ENCODE measurements at regions not wholly inside any gene's neighbourhood (a gene's known extent, or its start where the extent isn't known, plus 50 kb on each side); places are given as distances from the start of the nearest gene placed in this dataset.

GRCh38 chr10:4483811-4484210 lies 342.2 kb upstream of the AKR1E2 start:
- H3K27me3 Mint-ChIP-seq (ENCODE audit: low read depth): no peaks in the 10 kb centered on the region
- TF ChIP-seq NFE2L1 (CRISPR knock-in tag; IDR thresholded peaks at IDR 0.05): no peak
- TF ChIP-seq TEAD1 (CRISPR knock-in tag; IDR thresholded peaks at IDR 0.05): no peak
- no peak for TF ChIP-seq IRF1 (CRISPR knock-in tag; IDR thresholded peaks at IDR 0.05)
- no peak for TF ChIP-seq ZNF671 (CRISPR knock-in tag; IDR thresholded peaks at IDR 0.05)
- ChIA-PET POLR2A (interaction anchor here (0.5 kb wide), 1 partner anchor 60 kb away, joined by 3 read pairs; no protein-coding TSS in a partner anchor), CTCF (no interaction called here)
- peaks cover 9% of the 10 kb centered on the region for H3K9me3 Mint-ChIP-seq
- no peak overlapping the region for H3K27ac Mint-ChIP-seq
- peaks cover 20% of the 10 kb centered on the region for H3K4me1 Mint-ChIP-seq
- no peak for ATAC-seq
- H3K4me3 Mint-ChIP-seq: no peak overlapping the region
- H3K36me3 Mint-ChIP-seq: no peaks in the 10 kb centered on the region
- no peak for DNase-seq (ENCODE audit: low spot score)

GRCh38 chr10:4482659-4483058 lies 343.3 kb upstream of the AKR1E2 start:
- H3K4me1 Mint-ChIP-seq: peaks cover 22% of the 10 kb centered on the region
- no peak for ATAC-seq
- CTCF ChIA-PET: interaction anchor here (0.6 kb wide), 1 partner anchor 30 kb away, joined by 4 read pairs; no protein-coding TSS in a partner anchor
- no peak for DNase-seq (ENCODE audit: low spot score)
- H3K27ac Mint-ChIP-seq: no peak overlapping the region
- no peaks in the 10 kb centered on the region for H3K36me3 Mint-ChIP-seq
- no peak overlapping the region for H3K4me3 Mint-ChIP-seq
- no peaks in the 10 kb centered on the region for H3K27me3 Mint-ChIP-seq (ENCODE audit: low read depth)
- POLR2A ChIA-PET: no interaction called here
- H3K9me3 Mint-ChIP-seq: peaks cover 9% of the 10 kb centered on the region
- TF ChIP-seq ZNF532 (CRISPR knock-in tag; IDR thresholded peaks at IDR 0.05; ENCODE audit: borderline replicate concordance): no peak
- TF ChIP-seq RORB (CRISPR knock-in tag; IDR thresholded peaks at IDR 0.05): no peak
- no peak for TF ChIP-seq E2F4 (CRISPR knock-in tag; IDR thresholded peaks at IDR 0.05; ENCODE audit: borderline replicate concordance, low read depth)
- TF ChIP-seq ATF6 (CRISPR knock-in tag; IDR thresholded peaks at IDR 0.05): no peak
- TF ChIP-seq ZNF232 (CRISPR knock-in tag; IDR thresholded peaks at IDR 0.05): no peak
- no peak for TF ChIP-seq RELA (CRISPR knock-in tag; IDR thresholded peaks at IDR 0.05; ENCODE audit: borderline replicate concordance)
- TF ChIP-seq ZNF512 (CRISPR knock-in tag; IDR thresholded peaks at IDR 0.05; ENCODE audit: borderline replicate concordance): no peak
- TF ChIP-seq USF2 (CRISPR knock-in tag; IDR thresholded peaks at IDR 0.05): no peak
- TF ChIP-seq E2F1 (CRISPR knock-in tag; IDR thresholded peaks at IDR 0.05): no peak
- no peak for TF ChIP-seq ZBTB21 (CRISPR knock-in tag; IDR thresholded peaks at IDR 0.05; ENCODE audit: borderline replicate concordance)
- TF ChIP-seq ERG (CRISPR knock-in tag; IDR thresholded peaks at IDR 0.05): no peak
